Activated CD4-positive, alpha-beta T cell treated with anti-CD3 and anti-CD28 coated beads, Interleukin-2, amount 10 ng/mL, durations not matched to agents 7 days and 5 days (primary cell): ENCODE measurements at regions not wholly inside any gene's neighbourhood (a gene's known extent, or its start where the extent isn't known, plus 50 kb on each side); places are given as distances from the start of the nearest gene placed in this dataset.

Experiments
- CTCF ChIA-PET: fragments of 350-600 bp; sonication (Branson Sonifier 250); formaldehyde crosslinking; loops from one replicate; lab custom pipeline; 2021; ENCODE audit warnings: antibody characterized with exemption; lab: Charles Lee
- POLR2A ChIA-PET: fragments of 350-600 bp; sonication (Branson Sonifier 250); formaldehyde crosslinking; loops from one replicate; lab custom pipeline; 2021; ENCODE audit warnings: antibody characterized with exemption; lab: Charles Lee
- DNase-seq: peaks from one replicate; pipeline ENCODE4 v3.0.0-alpha.2; 2020
- H3K27ac Mint-ChIP-seq: one replicate; pipeline ENCODE4 v1.8.0; 2021; ENCODE audit warnings: mild to moderate bottlenecking, moderate library complexity, mixed read lengths
- H3K27me3 Mint-ChIP-seq: one replicate; pipeline ENCODE4 v1.8.0; 2021; ENCODE audit warnings: mixed read lengths
- H3K36me3 Mint-ChIP-seq: one replicate; pipeline ENCODE4 v1.8.0; 2021; ENCODE audit warnings: low read depth, mixed read lengths
- H3K4me1 Mint-ChIP-seq: one replicate; pipeline ENCODE4 v1.8.0; 2021; ENCODE audit warnings: mixed read lengths
- H3K4me3 Mint-ChIP-seq: one replicate; pipeline ENCODE4 v1.8.0; 2021; ENCODE audit warnings: mild to moderate bottlenecking, moderate library complexity, mixed read lengths
- H3K9me3 Mint-ChIP-seq: one replicate; pipeline ENCODE4 v1.8.0; 2021; ENCODE audit warnings: mixed read lengths

DNA sequence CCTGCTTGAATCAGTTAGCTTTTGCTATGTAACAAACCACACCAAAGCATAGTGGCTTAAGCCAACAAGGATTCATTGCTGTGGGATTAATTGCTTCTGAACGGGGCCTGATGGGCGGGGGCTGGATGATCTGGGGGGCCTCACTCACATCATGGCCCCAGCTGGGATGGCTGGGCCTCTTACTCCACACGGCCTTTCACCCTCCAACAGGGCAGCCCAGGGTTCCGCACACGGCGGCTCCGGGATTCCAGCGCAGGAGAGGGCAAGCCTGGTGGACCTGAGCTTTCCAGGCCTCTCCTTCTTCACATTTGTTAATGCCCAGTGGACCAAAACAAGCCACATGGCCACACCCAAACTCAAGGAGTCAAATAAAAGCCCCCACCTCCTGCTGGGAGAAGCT lies 86.3 kb upstream of the PHLPP1 start:
- POLR2A ChIA-PET, result no interaction called here
- Mint-ChIP-seq H3K27me3 (peaks cover under 1% of the 10 kb centered on the region), H3K27ac (no peak overlapping the region), H3K9me3 (no peaks in the 10 kb centered on the region), H3K4me1 (no peaks in the 10 kb centered on the region), H3K4me3 (no peak overlapping the region), H3K36me3 (no peaks in the 10 kb centered on the region)
- CTCF ChIA-PET, result interaction anchor here (0.7 to 2.1 kb wide), 2 partner anchors 20 to 22 kb away, joined by 4 to 5 read pairs; no protein-coding TSS in a partner anchor
- DNase-seq, result no peak

- ChIA-PET POLR2A (no interaction called here), CTCF (no interaction called here)
- no peak for DNase-seq
- Mint-ChIP-seq H3K4me3 (no peak overlapping the region), H3K27me3 (peaks cover 4% of the 10 kb centered on the region), H3K36me3 (no peaks in the 10 kb centered on the region), H3K4me1 (peaks cover 6% of the 10 kb centered on the region), H3K9me3 (no peaks in the 10 kb centered on the region), H3K27ac (no peak overlapping the region)
Observed at GRCh38 chr18:62631173-62631572, 84.2 kb upstream of the PHLPP1 start.

- Mint-ChIP-seq H3K36me3 (no peaks in the 10 kb centered on the region), H3K4me1 (peaks cover 9% of the 10 kb centered on the region), H3K9me3 (no peaks in the 10 kb centered on the region)
Observed at GRCh38 chr18:62632788-62633455, 82.4 kb upstream of the PHLPP1 start.

DNA sequence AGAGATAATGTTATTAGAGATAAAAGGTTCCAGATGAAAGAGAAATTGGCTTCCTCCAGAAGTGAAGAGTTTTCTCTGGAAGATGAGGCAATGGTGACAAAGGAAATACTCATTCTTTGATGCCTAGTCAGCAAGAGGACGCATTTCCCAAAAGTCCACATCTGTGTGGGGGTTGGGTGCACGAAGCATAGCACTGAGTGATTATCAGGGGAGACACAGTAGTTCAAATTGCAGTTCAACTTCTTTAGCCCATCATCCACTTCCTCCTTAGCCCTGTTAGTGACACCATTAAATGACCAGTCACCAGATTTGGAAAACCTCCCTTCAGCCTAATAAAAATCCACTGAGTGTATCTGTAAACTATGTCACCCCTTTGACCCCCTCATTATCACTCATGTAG lies 80.9 kb upstream of the PHLPP1 start:
- ChIA-PET POLR2A (no interaction called here), CTCF (interaction anchor here (1.3 to 1.5 kb wide), 2 partner anchors 12 to 802 kb away, joined by 3 read pairs; no protein-coding TSS in a partner anchor)
- Mint-ChIP-seq H3K36me3 (no peaks in the 10 kb centered on the region), H3K4me3 (no peak overlapping the region), H3K27me3 (peaks cover 4% of the 10 kb centered on the region), H3K27ac (no peak overlapping the region), H3K9me3 (no peaks in the 10 kb centered on the region), H3K4me1 (peaks cover 17% of the 10 kb centered on the region)
- no peak for DNase-seq

More at GRCh38 chr18:62632788-62633455, 82.4 kb upstream of the PHLPP1 start:
- Mint-ChIP-seq H3K27me3 (peaks cover 4% of the 10 kb centered on the region), H3K4me3 (no peak overlapping the region), H3K27ac (no peak overlapping the region)
- DNase-seq, result no peak
- CTCF ChIA-PET, result interaction anchor here (0.5 to 1.1 kb wide), 2 partner anchors 10 to 15 kb away, joined by 3 read pairs; no protein-coding TSS in a partner anchor
- POLR2A ChIA-PET, result no interaction called here

DNA sequence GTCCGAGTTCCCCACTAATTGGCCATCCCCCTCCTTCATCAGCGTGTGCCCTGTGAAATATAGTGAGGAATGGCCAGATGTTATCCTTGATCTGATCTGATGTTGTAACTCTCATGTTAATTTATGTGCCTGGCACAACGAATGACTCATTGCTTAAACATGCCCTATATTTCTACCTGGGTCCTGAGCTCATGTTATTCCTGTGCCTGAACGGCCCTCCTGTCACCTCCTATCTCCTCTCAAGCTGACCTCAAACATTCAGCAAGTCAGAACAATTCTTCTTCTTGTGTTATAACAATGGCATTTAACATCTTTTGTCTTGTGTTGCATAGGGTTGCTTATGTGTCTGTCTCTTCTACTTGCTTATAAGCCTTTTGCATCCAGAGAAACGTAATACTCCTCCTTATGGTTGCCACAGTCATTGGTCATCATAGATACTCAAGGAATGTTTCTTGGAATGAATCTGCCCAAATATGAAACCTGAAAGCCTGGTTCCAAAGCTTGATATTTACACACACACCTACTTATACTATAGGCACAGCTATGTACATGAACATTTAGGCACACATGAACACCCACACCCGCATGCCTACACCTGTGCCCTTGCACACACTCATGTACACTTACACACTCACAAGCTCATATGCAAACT lies 80.2 kb upstream of the PHLPP1 start:
- CTCF ChIA-PET, result interaction anchor here (1.3 to 1.5 kb wide), 3 partner anchors 11 to 801 kb away, joined by 3 to 4 read pairs (median 3); no protein-coding TSS in a partner anchor
- H3K27ac Mint-ChIP-seq, result no peak overlapping the region
- no peaks in the 10 kb centered on the region for H3K9me3 Mint-ChIP-seq
- POLR2A ChIA-PET, result no interaction called here
- no peak overlapping the region for H3K4me3 Mint-ChIP-seq
- DNase-seq, result no peak
- H3K27me3 Mint-ChIP-seq, result peaks cover 4% of the 10 kb centered on the region
- H3K36me3 Mint-ChIP-seq, result no peaks in the 10 kb centered on the region
- peaks cover 17% of the 10 kb centered on the region for H3K4me1 Mint-ChIP-seq

- peaks cover 17% of the 10 kb centered on the region for H3K4me1 Mint-ChIP-seq
- no peak overlapping the region for H3K27ac Mint-ChIP-seq
- no peaks in the 10 kb centered on the region for H3K36me3 Mint-ChIP-seq
- DNase-seq, result no peak
- H3K4me3 Mint-ChIP-seq, result no peak overlapping the region
- H3K27me3 Mint-ChIP-seq, result peaks cover 4% of the 10 kb centered on the region
- ChIA-PET POLR2A (no interaction called here), CTCF (interaction anchor here (1.6 kb wide), 1 partner anchor 11 kb away, joined by 5 read pairs; no protein-coding TSS in a partner anchor)
- H3K9me3 Mint-ChIP-seq, result no peaks in the 10 kb centered on the region
Observed at GRCh38 chr18:62637403-62637802, 77.9 kb upstream of the PHLPP1 start.

- peak; percentile 50 for DNase-seq
- no peak overlapping the region for H3K4me3 Mint-ChIP-seq
- POLR2A ChIA-PET, result interaction anchor here (1.0 kb wide), 1 partner anchor 26 kb away, joined by 6 read pairs; no protein-coding TSS in a partner anchor
- no peaks in the 10 kb centered on the region for H3K9me3 Mint-ChIP-seq
- CTCF ChIA-PET, result interaction anchor here (1.0 to 1.6 kb wide), 4 partner anchors 10 to 344 kb away, joined by 3 to 5 read pairs (median 4); no protein-coding TSS in a partner anchor
- H3K27me3 Mint-ChIP-seq, result peaks cover 4% of the 10 kb centered on the region
- H3K27ac Mint-ChIP-seq, result no peak overlapping the region
- peaks cover 17% of the 10 kb centered on the region for H3K4me1 Mint-ChIP-seq
- H3K36me3 Mint-ChIP-seq, result no peaks in the 10 kb centered on the region
Observed at GRCh38 chr18:62637807-62638687, 77.3 kb upstream of the PHLPP1 start.

- ChIA-PET POLR2A (no interaction called here), CTCF (no interaction called here)
- Mint-ChIP-seq H3K27ac (no peak overlapping the region), H3K4me1 (peaks cover 7% of the 10 kb centered on the region), H3K9me3 (no peaks in the 10 kb centered on the region), H3K4me3 (no peak overlapping the region), H3K27me3 (peaks cover 9% of the 10 kb centered on the region), H3K36me3 (no peaks in the 10 kb centered on the region)
- no peak for DNase-seq
Observed at GRCh38 chr18:62643181-62643580, 72.2 kb upstream of the PHLPP1 start.

GRCh38 chr18:62644773-62645172 lies 70.6 kb upstream of the PHLPP1 start:
- no peak for DNase-seq
- POLR2A ChIA-PET, result no interaction called here
- Mint-ChIP-seq H3K27ac (no peak overlapping the region), H3K27me3 (peaks cover 11% of the 10 kb centered on the region), H3K4me1 (no peaks in the 10 kb centered on the region), H3K4me3 (no peak overlapping the region), H3K36me3 (no peaks in the 10 kb centered on the region), H3K9me3 (no peaks in the 10 kb centered on the region)
- CTCF ChIA-PET, result interaction anchor here (0.8 kb wide), 1 partner anchor 313 kb away, joined by 3 read pairs; no protein-coding TSS in a partner anchor

- H3K27me3 Mint-ChIP-seq, result peaks cover 17% of the 10 kb centered on the region
- no peak for DNase-seq
- no peak overlapping the region for H3K4me3 Mint-ChIP-seq
- no peaks in the 10 kb centered on the region for H3K36me3 Mint-ChIP-seq
- H3K4me1 Mint-ChIP-seq, result no peaks in the 10 kb centered on the region
- CTCF ChIA-PET, result interaction anchor here (0.6 to 1.6 kb wide), 2 partner anchors 9 to 11 kb away, joined by 5 to 7 read pairs; no protein-coding TSS in a partner anchor
- H3K27ac Mint-ChIP-seq, result no peak overlapping the region
- no peaks in the 10 kb centered on the region for H3K9me3 Mint-ChIP-seq
- POLR2A ChIA-PET, result no interaction called here
Observed at GRCh38 chr18:62647179-62647578, 68.2 kb upstream of the PHLPP1 start.

- Mint-ChIP-seq H3K9me3 (no peaks in the 10 kb centered on the region), H3K4me1 (no peaks in the 10 kb centered on the region), H3K27me3 (peaks cover 17% of the 10 kb centered on the region), H3K36me3 (no peaks in the 10 kb centered on the region), H3K27ac (no peak overlapping the region), H3K4me3 (no peak overlapping the region)
- POLR2A ChIA-PET, result no interaction called here
- CTCF ChIA-PET, result interaction anchor here (0.6 to 1.6 kb wide), 4 partner anchors 10 to 19 kb away, joined by 3 to 7 read pairs (median 4); no protein-coding TSS in a partner anchor
- DNase-seq, result no peak
Observed at GRCh38 chr18:62648045-62648678, 67.2 kb upstream of the PHLPP1 start.
